BLaER1 treated with 17β-estradiol and CSF1 and Interleukin-3, amounts not matched to agents 10 nM and 100 nM (cell line): ENCODE measurements at regions not wholly inside any gene's neighbourhood (a gene's known extent, or its start where the extent isn't known, plus 50 kb on each side); places are given as distances from the start of the nearest gene placed in this dataset.
A peak's percentile ranks its signal among the peaks of the same experiment; 100 is the strongest.

ENCODE experiments used
- H3K27ac ChIP-seq, 11 experiments: shearing (Covaris generic); formaldehyde crosslinking; 2 replicates each; pipeline ENCODE4 v1.8.1; 2022
- H3K27me3 ChIP-seq, 11 experiments: shearing (Covaris generic); formaldehyde crosslinking; 2 replicates each; pipeline ENCODE4 v1.8.1; 2022
- H3K36me3 ChIP-seq, 11 experiments: shearing (Covaris generic); formaldehyde crosslinking; 2 replicates each; pipeline ENCODE4 v1.8.1; 2022
- H3K4me1 ChIP-seq, 10 experiments: shearing (Covaris generic); formaldehyde crosslinking; 2 replicates each; pipeline ENCODE4 v1.8.1; 2022
- H3K4me2 ChIP-seq, 11 experiments: shearing (Covaris generic); formaldehyde crosslinking; 2 replicates each; pipeline ENCODE4 v1.8.1; 2022
- H3K4me3 ChIP-seq, 10 experiments: shearing (Covaris generic); formaldehyde crosslinking; 2 replicates each; pipeline ENCODE4 v1.8.1; 2022
- H3K9ac ChIP-seq, 11 experiments: shearing (Covaris generic); formaldehyde crosslinking; 2 replicates each; pipeline ENCODE4 v1.8.1; 2022
- H3K9me3 ChIP-seq, 11 experiments: shearing (Covaris generic); formaldehyde crosslinking; replicated peaks in 1 of 11; 2 replicates each; pipeline ENCODE4 v1.8.1; 2022
- H4K20me1 ChIP-seq, 11 experiments: shearing (Covaris generic); formaldehyde crosslinking; 2 replicates each; pipeline ENCODE4 v1.8.1; 2022
- Cebpa-rat ChIP-seq, 11 experiments: shearing (Covaris generic); IDR thresholded peaks; 2 replicates each; pipeline ENCODE4 v1.8.1; 2022

GRCh38 chr13:80894917-80895316 lies 554.0 kb upstream of the SPRY2 start:
- no peak overlapping the region for H3K27ac ChIP-seq
- peaks cover 0 to 8% (median 5%) of the 10 kb centered on the region in 11 experiments; a peak in 10 of 22 replicates for H3K9me3 ChIP-seq
- H3K27me3 ChIP-seq = no peaks in the 10 kb centered on the region
- H3K4me1 ChIP-seq = peaks cover 0 to 6% (median 0%) of the 10 kb centered on the region in 10 experiments; a peak in 1 of 20 replicates
- no peak overlapping the region for H3K9ac ChIP-seq
- H3K4me3 ChIP-seq = no peak overlapping the region
- no peaks in the 10 kb centered on the region for H3K36me3 ChIP-seq
- TF ChIP-seq Cebpa-rat (IDR thresholded peaks at IDR 0.05) = 0 out of 22 replicates have a peak, but pooled peaks of 1 of the 11 experiments have one; percentile 24
- no peaks in the 10 kb centered on the region for H4K20me1 ChIP-seq
- H3K4me2 ChIP-seq = no peak overlapping the region

GRCh38 chr13:80889829-80890228 lies 548.9 kb upstream of the SPRY2 start:
- no peaks in the 10 kb centered on the region for H3K9me3 ChIP-seq
- no peak overlapping the region for H3K4me3 ChIP-seq
- H3K4me2 ChIP-seq = no peak overlapping the region
- H3K36me3 ChIP-seq = no peaks in the 10 kb centered on the region
- H3K27me3 ChIP-seq = no peaks in the 10 kb centered on the region
- H3K4me1 ChIP-seq = no peaks in the 10 kb centered on the region
- no peak for TF ChIP-seq Cebpa-rat (IDR thresholded peaks at IDR 0.05)
- H3K27ac ChIP-seq = no peak overlapping the region
- no peaks in the 10 kb centered on the region for H4K20me1 ChIP-seq
- H3K9ac ChIP-seq = no peak overlapping the region

GRCh38 chr13:80888390-80888789 lies 547.5 kb upstream of the SPRY2 start:
- Histone ChIP-seq H3K9me3 (no peaks in the 10 kb centered on the region), H4K20me1 (no peaks in the 10 kb centered on the region), H3K4me3 (no peak overlapping the region), H3K27ac (no peak overlapping the region), H3K4me1 (no peaks in the 10 kb centered on the region), H3K9ac (no peak overlapping the region), H3K27me3 (no peaks in the 10 kb centered on the region), H3K36me3 (no peaks in the 10 kb centered on the region), H3K4me2 (no peak overlapping the region)
- no peak for TF ChIP-seq Cebpa-rat (IDR thresholded peaks at IDR 0.05)

GRCh38 chr13:80884056-80884785 lies 543.3 kb upstream of the SPRY2 start:
- no peak for TF ChIP-seq Cebpa-rat (IDR thresholded peaks at IDR 0.05)
- H3K4me2 ChIP-seq = no peak overlapping the region
- no peaks in the 10 kb centered on the region for H3K36me3 ChIP-seq

GRCh38 chr13:80883545-80883944 lies 542.6 kb upstream of the SPRY2 start:
- Histone ChIP-seq H3K4me3 (no peak overlapping the region), H3K4me1 (no peaks in the 10 kb centered on the region)
- no peak for TF ChIP-seq Cebpa-rat (IDR thresholded peaks at IDR 0.05)

More at GRCh38 chr13:80884056-80884785, 543.3 kb upstream of the SPRY2 start:
- H3K9me3 ChIP-seq = no peaks in the 10 kb centered on the region
- H3K4me1 ChIP-seq = no peaks in the 10 kb centered on the region
- no peaks in the 10 kb centered on the region for H3K27me3 ChIP-seq
- no peak overlapping the region for H3K4me3 ChIP-seq
- no peak overlapping the region for H3K9ac ChIP-seq
- no peak overlapping the region for H3K27ac ChIP-seq
- no peaks in the 10 kb centered on the region for H4K20me1 ChIP-seq

GRCh38 chr13:80881942-80882445 lies 541.1 kb upstream of the SPRY2 start:
- no peak for TF ChIP-seq Cebpa-rat (IDR thresholded peaks at IDR 0.05)
- Histone ChIP-seq H3K4me1 (no peaks in the 10 kb centered on the region), H3K9ac (no peak overlapping the region), H3K4me2 (no peak overlapping the region), H3K4me3 (no peak overlapping the region), H3K36me3 (no peaks in the 10 kb centered on the region), H3K27ac (no peak overlapping the region), H3K27me3 (no peaks in the 10 kb centered on the region), H4K20me1 (no peaks in the 10 kb centered on the region), H3K9me3 (no peaks in the 10 kb centered on the region)

More at GRCh38 chr13:80883545-80883944, 542.6 kb upstream of the SPRY2 start:
- Histone ChIP-seq H3K27me3 (no peaks in the 10 kb centered on the region), H3K4me2 (no peak overlapping the region), H4K20me1 (no peaks in the 10 kb centered on the region), H3K9me3 (no peaks in the 10 kb centered on the region), H3K9ac (no peak overlapping the region), H3K27ac (no peak overlapping the region), H3K36me3 (no peaks in the 10 kb centered on the region)

GRCh38 chr13:80881495-80881894 lies 540.6 kb upstream of the SPRY2 start:
- H3K27ac ChIP-seq = no peak overlapping the region
- H3K4me3 ChIP-seq = no peak overlapping the region
- TF ChIP-seq Cebpa-rat (IDR thresholded peaks at IDR 0.05) = no peak
- H3K27me3 ChIP-seq = no peaks in the 10 kb centered on the region
- no peaks in the 10 kb centered on the region for H3K9me3 ChIP-seq
- no peak overlapping the region for H3K4me2 ChIP-seq
- H4K20me1 ChIP-seq = no peaks in the 10 kb centered on the region
- no peaks in the 10 kb centered on the region for H3K36me3 ChIP-seq
- H3K9ac ChIP-seq = no peak overlapping the region
- H3K4me1 ChIP-seq = no peaks in the 10 kb centered on the region

GRCh38 chr13:80881034-80881433 lies 540.1 kb upstream of the SPRY2 start:
- Histone ChIP-seq H3K36me3 (no peaks in the 10 kb centered on the region), H3K4me2 (no peak overlapping the region), H3K9ac (no peak overlapping the region), H4K20me1 (no peaks in the 10 kb centered on the region), H3K4me1 (no peaks in the 10 kb centered on the region), H3K27me3 (no peaks in the 10 kb centered on the region), H3K9me3 (no peaks in the 10 kb centered on the region), H3K27ac (no peak overlapping the region), H3K4me3 (no peak overlapping the region)
- no peak for TF ChIP-seq Cebpa-rat (IDR thresholded peaks at IDR 0.05)

- H4K20me1 ChIP-seq = no peaks in the 10 kb centered on the region
- H3K4me3 ChIP-seq = no peak overlapping the region
- H3K4me1 ChIP-seq = peaks cover 0 to 14% (median 2%) of the 10 kb centered on the region in 10 experiments; a peak in 3 of 20 replicates
- no peaks in the 10 kb centered on the region for H3K36me3 ChIP-seq
- H3K4me2 ChIP-seq = no peak overlapping the region
- no peak overlapping the region for H3K9ac ChIP-seq
- no peaks in the 10 kb centered on the region for H3K9me3 ChIP-seq
- H3K27ac ChIP-seq = no peak overlapping the region
- no peaks in the 10 kb centered on the region for H3K27me3 ChIP-seq
- TF ChIP-seq Cebpa-rat (IDR thresholded peaks at IDR 0.05) = no peak
These were observed 537.0 kb upstream of the SPRY2 start for GRCh38 chr13:80877944-80878241.
